Uterus (tissue), 2 donors: ENCODE measurements at regions not wholly inside any gene's neighbourhood (a gene's known extent, or its start where the extent isn't known, plus 50 kb on each side); places are given as distances from the start of the nearest gene placed in this dataset.

Source experiments
- POLR2A ChIP-seq, 2 donors: fragments of 450-650 bp; IDR thresholded peaks; one replicate each; pipeline ENCODE4 v1.6.1; 2016; ENCODE audit warnings: antibody characterized with exemption in 2 of 2, mild to moderate bottlenecking in 1 of 2, moderate library complexity in 1 of 2
- TF ChIP-seq, protein P1 (sequence below), 4 experiments: fragments of 200-600 bp in 2 of 4; fragments of 450-650 bp in 2 of 4; sonication (generic) in 2 of 4; IDR thresholded peaks; one replicate each; pipeline ENCODE4 v1.5.1; 2016 to 2019; ENCODE audit warnings: antibody characterized with exemption in 4 of 4, mild to moderate bottlenecking in 2 of 4, moderate library complexity in 1 of 4

DNA sequence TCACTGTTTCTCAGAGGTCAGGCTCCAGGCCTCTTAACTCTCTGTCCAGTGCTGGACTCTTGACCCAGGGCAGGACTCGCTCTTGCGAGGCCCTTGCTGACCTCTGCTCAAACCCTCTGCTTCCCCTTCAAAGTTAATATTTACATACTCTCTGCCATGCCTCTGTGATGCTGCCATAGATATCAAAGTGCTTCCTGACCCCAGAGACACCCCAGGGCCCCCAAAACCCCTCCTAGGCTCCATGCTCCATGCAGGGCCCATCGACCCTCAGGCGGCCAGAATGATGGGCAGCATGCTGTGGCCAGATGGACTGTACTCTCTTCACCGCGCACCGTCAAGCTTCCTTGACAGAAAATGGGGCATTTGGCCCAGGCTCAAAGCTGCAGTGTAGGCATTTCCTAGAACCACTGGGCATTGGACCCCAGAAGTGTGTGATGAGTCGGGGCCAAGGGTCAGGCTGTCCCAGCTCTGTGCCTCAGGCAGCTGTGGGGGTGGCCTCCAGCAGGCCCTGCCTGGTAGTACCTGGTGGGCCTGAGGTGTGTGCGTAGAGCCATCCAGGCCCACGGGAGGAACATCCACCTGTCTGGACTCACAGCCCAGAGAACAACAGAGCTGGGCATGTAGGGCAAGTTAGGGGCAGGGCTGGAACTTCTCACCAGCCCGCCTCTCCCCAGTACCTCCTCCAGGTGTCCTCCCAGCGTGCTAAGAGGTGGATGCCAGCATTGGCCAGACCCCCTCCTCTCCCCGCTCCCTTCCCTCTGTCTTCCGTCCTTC lies 142.8 kb downstream of the VEGFA start:
- TF ChIP-seq, protein P1, sequence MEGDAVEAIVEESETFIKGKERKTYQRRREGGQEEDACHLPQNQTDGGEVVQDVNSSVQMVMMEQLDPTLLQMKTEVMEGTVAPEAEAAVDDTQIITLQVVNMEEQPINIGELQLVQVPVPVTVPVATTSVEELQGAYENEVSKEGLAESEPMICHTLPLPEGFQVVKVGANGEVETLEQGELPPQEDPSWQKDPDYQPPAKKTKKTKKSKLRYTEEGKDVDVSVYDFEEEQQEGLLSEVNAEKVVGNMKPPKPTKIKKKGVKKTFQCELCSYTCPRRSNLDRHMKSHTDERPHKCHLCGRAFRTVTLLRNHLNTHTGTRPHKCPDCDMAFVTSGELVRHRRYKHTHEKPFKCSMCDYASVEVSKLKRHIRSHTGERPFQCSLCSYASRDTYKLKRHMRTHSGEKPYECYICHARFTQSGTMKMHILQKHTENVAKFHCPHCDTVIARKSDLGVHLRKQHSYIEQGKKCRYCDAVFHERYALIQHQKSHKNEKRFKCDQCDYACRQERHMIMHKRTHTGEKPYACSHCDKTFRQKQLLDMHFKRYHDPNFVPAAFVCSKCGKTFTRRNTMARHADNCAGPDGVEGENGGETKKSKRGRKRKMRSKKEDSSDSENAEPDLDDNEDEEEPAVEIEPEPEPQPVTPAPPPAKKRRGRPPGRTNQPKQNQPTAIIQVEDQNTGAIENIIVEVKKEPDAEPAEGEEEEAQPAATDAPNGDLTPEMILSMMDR (IDR thresholded peaks at IDR 0.05), result no peak
- no peak for TF ChIP-seq POLR2A (IDR thresholded peaks at IDR 0.05)
